GM23338 (cell line): ENCODE measurements at regions not wholly inside any gene's neighbourhood (a gene's known extent, or its start where the extent isn't known, plus 50 kb on each side); places are given as distances from the start of the nearest gene placed in this dataset.

Source experiments
- ATAC-seq: fragments of 200-7000 bp; cut with Tn5 transposase; 3 replicates; pipeline ENCODE4 v1.9.1; 2020
- DNase-seq: peaks from one replicate; pipeline ENCODE4 v3.0.0-alpha.2; 2015; ENCODE audit warnings: low spot score
- H2AFZ ChIP-seq: fragments of 200-600 bp; sonication (generic); 2 replicates; pipeline ENCODE4 v1.8.0; 2016; ENCODE audit warnings: antibody characterized with exemption, mild to moderate bottlenecking, moderate library complexity
- H3F3A ChIP-seq: fragments of 200-600 bp; sonication (generic); replicated peaks from 2 replicates; pipeline ENCODE4 v1.8.0; 2017; ENCODE audit warnings: antibody characterized with exemption, mixed run types, low read depth
- H3K27ac ChIP-seq: fragments of 200-600 bp; sonication (generic); 2 replicates; pipeline ENCODE4 v1.6.1; 2016; ENCODE audit warnings: low read depth
- H3K27me3 ChIP-seq: fragments of 200-600 bp; sonication (generic); 2 replicates; pipeline ENCODE4 v1.8.0; 2016; ENCODE audit warnings: mild to moderate bottlenecking, mixed run types, moderate library complexity; ENCODE audit not compliant: insufficient read depth
- H3K36me3 ChIP-seq: fragments of 200-600 bp; sonication (generic); 2 replicates; pipeline ENCODE4 v1.8.0; 2016; ENCODE audit warnings: mild to moderate bottlenecking; ENCODE audit not compliant: insufficient read depth
- H3K4me1 ChIP-seq: fragments of 200-600 bp; sonication (generic); 2 replicates; pipeline ENCODE4 v1.8.0; 2016; ENCODE audit warnings: mild to moderate bottlenecking, moderate library complexity; ENCODE audit not compliant: insufficient read depth
- H3K4me2 ChIP-seq: fragments of 200-600 bp; sonication (generic); 2 replicates; pipeline ENCODE4 v1.7.1; 2017; ENCODE audit warnings: mixed run types
- H3K4me3 ChIP-seq: fragments of 200-600 bp; sonication (generic); 2 replicates; pipeline ENCODE4 v1.6.1; 2016; ENCODE audit warnings: mixed run types
- H3K79me2 ChIP-seq: fragments of 200-600 bp; sonication (generic); replicated peaks from 2 replicates; pipeline ENCODE4 v1.8.0; 2017; ENCODE audit warnings: mild to moderate bottlenecking; ENCODE audit not compliant: insufficient read depth
- H3K9me2 ChIP-seq: fragments of 200-600 bp; sonication (generic); 2 replicates; pipeline ENCODE4 v1.8.0; 2017; ENCODE audit not compliant: insufficient read depth
- H4K20me1 ChIP-seq: fragments of 200-600 bp; sonication (generic); replicated peaks from 2 replicates; pipeline ENCODE4 v1.8.0; 2017; ENCODE audit warnings: mild to moderate bottlenecking; ENCODE audit not compliant: insufficient read depth
- H3K27ac Mint-ChIP-seq: 2 replicates; pipeline ENCODE4 v1.8.0; 2020; ENCODE audit warnings: inconsistent platforms, mild to moderate bottlenecking, moderate library complexity, mixed read lengths
- H3K27me3 Mint-ChIP-seq: 3 replicates; pipeline ENCODE4 v1.8.0; 2022; ENCODE audit warnings: low read depth, mild to moderate bottlenecking, moderate library complexity, mixed read lengths, inconsistent platforms; ENCODE audit not compliant: insufficient read depth, poor library complexity
- H3K36me3 Mint-ChIP-seq: 3 replicates; pipeline ENCODE4 v1.8.0; 2021; ENCODE audit warnings: low read depth, mild to moderate bottlenecking, inconsistent platforms, moderate library complexity, mixed read lengths
- H3K4me1 Mint-ChIP-seq: 3 replicates; pipeline ENCODE4 v1.8.0; 2020; ENCODE audit warnings: mild to moderate bottlenecking, inconsistent platforms, mixed read lengths
- H3K4me3 Mint-ChIP-seq: 3 replicates; pipeline ENCODE4 v1.8.0; 2021; ENCODE audit warnings: moderate library complexity, mild to moderate bottlenecking, inconsistent platforms, mixed read lengths
- H3K9me3 Mint-ChIP-seq: 3 replicates; pipeline ENCODE4 v1.8.0; 2020; ENCODE audit warnings: moderate library complexity, mild to moderate bottlenecking, inconsistent platforms, mixed read lengths
- CREB1 ChIP-seq: fragments of 250-450 bp; sonication (Bioruptor Pico); IDR thresholded peaks from 2 replicates; pipeline ENCODE4 v1.5.0; 2020; ENCODE audit warnings: low read depth, mild to moderate bottlenecking, moderate library complexity
- EZH2 ChIP-seq: fragments of 200-600 bp; sonication (generic); IDR thresholded peaks from one replicate; pipeline ENCODE4 v1.8.0; 2017; ENCODE audit warnings: antibody characterized with exemption, mild to moderate bottlenecking, low read depth; ENCODE audit not compliant: unreplicated experiment
- EZH2phosphoT487 ChIP-seq: fragments of 200-600 bp; sonication (generic); IDR thresholded peaks from one replicate; pipeline ENCODE4 v1.8.1; 2018; ENCODE audit warnings: antibody characterized with exemption; ENCODE audit not compliant: unreplicated experiment
- JUNB ChIP-seq: IDR thresholded peaks from one replicate; pipeline ENCODE4 v1.6.1; 2016; ENCODE audit warnings: antibody characterized with exemption; ENCODE audit not compliant: unreplicated experiment
- NANOG ChIP-seq: IDR thresholded peaks from 2 replicates; pipeline ENCODE4 v1.6.1; 2016; ENCODE audit warnings: antibody characterized with exemption, borderline replicate concordance
- POLR2AphosphoS5 ChIP-seq: IDR thresholded peaks from 2 replicates; pipeline ENCODE4 v1.6.1; 2016; ENCODE audit warnings: antibody characterized with exemption, low read depth
- ZNF114 ChIP-seq: fragments of 250-450 bp; sonication (Bioruptor Pico); IDR thresholded peaks from 2 replicates; pipeline ENCODE4 v1.5.0; 2020; ENCODE audit warnings: mild to moderate bottlenecking, moderate library complexity
- TF ChIP-seq, protein P1 (sequence below), 2 experiments: fragments of 200-600 bp in 1 of 2; sonication (generic) in 1 of 2; conservative IDR thresholded peaks; 2 replicates each; pipeline versions ENCODE4 v1.5.1 to v1.6.1; 2016 to 2017; ENCODE audit warnings: antibody characterized with exemption in 2 of 2, low read depth in 2 of 2, mild to moderate bottlenecking in 2 of 2, moderate library complexity in 1 of 2
- TF ChIP-seq, protein P2 (sequence below): IDR thresholded peaks from one replicate; pipeline ENCODE4 v1.6.1; 2018; ENCODE audit warnings: antibody characterized with exemption; ENCODE audit not compliant: unreplicated experiment
- TF ChIP-seq, protein P3 (sequence below): fragments of 250-450 bp; sonication (Bioruptor Pico); IDR thresholded peaks from 2 replicates; pipeline ENCODE4 v1.5.0; 2020; ENCODE audit warnings: mild to moderate bottlenecking, moderate library complexity
- TF ChIP-seq, protein P4 (sequence below): IDR thresholded peaks from 2 replicates; pipeline ENCODE4 v1.6.1; 2016; ENCODE audit warnings: antibody characterized with exemption

DNA sequence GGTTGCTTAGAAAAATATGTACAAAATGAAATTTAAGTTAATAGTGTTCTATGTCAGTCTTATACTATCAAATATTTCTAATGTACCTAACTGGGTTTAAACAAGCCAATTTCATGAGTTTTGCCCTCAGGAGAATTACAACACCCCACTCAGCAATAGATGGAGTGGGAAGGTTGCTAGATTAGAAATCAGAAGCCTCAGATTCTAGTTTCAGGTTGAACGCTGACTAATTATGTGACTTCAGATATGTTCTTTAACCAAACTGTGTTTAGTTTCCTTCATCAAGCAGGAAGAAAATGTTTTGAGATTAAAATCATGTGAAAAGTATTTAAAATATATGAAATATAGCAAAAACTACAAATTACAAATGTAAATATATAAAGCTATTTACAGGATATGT lies 133.8 kb upstream of the KCNH7 start (continued):
- TF ChIP-seq CREB1 (CRISPR knock-in tag) (no peak), NANOG (no peak), EZH2 (no peak)
- TF ChIP-seq, protein P1, sequence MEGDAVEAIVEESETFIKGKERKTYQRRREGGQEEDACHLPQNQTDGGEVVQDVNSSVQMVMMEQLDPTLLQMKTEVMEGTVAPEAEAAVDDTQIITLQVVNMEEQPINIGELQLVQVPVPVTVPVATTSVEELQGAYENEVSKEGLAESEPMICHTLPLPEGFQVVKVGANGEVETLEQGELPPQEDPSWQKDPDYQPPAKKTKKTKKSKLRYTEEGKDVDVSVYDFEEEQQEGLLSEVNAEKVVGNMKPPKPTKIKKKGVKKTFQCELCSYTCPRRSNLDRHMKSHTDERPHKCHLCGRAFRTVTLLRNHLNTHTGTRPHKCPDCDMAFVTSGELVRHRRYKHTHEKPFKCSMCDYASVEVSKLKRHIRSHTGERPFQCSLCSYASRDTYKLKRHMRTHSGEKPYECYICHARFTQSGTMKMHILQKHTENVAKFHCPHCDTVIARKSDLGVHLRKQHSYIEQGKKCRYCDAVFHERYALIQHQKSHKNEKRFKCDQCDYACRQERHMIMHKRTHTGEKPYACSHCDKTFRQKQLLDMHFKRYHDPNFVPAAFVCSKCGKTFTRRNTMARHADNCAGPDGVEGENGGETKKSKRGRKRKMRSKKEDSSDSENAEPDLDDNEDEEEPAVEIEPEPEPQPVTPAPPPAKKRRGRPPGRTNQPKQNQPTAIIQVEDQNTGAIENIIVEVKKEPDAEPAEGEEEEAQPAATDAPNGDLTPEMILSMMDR (conservative IDR thresholded peaks at IDR 0.05; ENCODE audit: low read depth in 2 of 2), result no peak

DNA sequence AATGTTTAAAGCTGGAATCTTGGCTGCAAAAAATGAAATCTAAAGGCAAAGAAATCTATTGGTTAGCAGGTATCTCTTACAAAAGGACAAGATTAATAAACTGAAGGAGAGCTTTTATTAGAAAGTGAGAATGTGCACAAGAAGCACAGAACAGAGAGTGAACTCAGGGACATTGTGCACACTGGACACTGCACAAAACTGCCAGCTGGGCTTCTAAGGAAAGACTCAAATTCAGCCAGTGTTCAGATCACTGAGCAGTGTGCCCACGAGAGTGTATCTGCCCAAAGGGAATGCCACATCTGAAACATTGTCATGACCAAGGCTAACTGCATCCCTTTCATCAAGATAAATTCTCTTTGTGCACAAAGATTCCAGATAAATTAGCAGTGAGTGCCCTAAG lies 129.7 kb upstream of the KCNH7 start:
- H3K4me3 Mint-ChIP-seq, result no peak overlapping the region
- no peaks in the 10 kb centered on the region for H3K4me1 Mint-ChIP-seq
- H3K4me1 ChIP-seq, result no peaks in the 10 kb centered on the region
- H3K36me3 Mint-ChIP-seq, result no peaks in the 10 kb centered on the region
- no peaks in the 10 kb centered on the region for H4K20me1 ChIP-seq
- no peak overlapping the region for H3K4me2 ChIP-seq
- peaks cover 1% of the 10 kb centered on the region for H3K27me3 Mint-ChIP-seq
- no peak overlapping the region for H3K4me3 ChIP-seq
- no peaks in the 10 kb centered on the region for H3K27me3 ChIP-seq
- no peak overlapping the region for H3K27ac Mint-ChIP-seq
- H3K79me2 ChIP-seq, result no peaks in the 10 kb centered on the region
- DNase-seq (no peak), ATAC-seq (no peak)
- no peaks in the 10 kb centered on the region for H3K9me3 Mint-ChIP-seq
- no peaks in the 10 kb centered on the region for H3K9me2 ChIP-seq
- H3K36me3 ChIP-seq, result no peaks in the 10 kb centered on the region
- no peak overlapping the region for H2AFZ ChIP-seq
- H3F3A ChIP-seq, result no peaks in the 10 kb centered on the region
- H3K27ac ChIP-seq, result no peak overlapping the region
- TF ChIP-seq POLR2AphosphoS5, result no peak
- TF ChIP-seq NANOG, result no peak
- TF ChIP-seq, protein P2, sequence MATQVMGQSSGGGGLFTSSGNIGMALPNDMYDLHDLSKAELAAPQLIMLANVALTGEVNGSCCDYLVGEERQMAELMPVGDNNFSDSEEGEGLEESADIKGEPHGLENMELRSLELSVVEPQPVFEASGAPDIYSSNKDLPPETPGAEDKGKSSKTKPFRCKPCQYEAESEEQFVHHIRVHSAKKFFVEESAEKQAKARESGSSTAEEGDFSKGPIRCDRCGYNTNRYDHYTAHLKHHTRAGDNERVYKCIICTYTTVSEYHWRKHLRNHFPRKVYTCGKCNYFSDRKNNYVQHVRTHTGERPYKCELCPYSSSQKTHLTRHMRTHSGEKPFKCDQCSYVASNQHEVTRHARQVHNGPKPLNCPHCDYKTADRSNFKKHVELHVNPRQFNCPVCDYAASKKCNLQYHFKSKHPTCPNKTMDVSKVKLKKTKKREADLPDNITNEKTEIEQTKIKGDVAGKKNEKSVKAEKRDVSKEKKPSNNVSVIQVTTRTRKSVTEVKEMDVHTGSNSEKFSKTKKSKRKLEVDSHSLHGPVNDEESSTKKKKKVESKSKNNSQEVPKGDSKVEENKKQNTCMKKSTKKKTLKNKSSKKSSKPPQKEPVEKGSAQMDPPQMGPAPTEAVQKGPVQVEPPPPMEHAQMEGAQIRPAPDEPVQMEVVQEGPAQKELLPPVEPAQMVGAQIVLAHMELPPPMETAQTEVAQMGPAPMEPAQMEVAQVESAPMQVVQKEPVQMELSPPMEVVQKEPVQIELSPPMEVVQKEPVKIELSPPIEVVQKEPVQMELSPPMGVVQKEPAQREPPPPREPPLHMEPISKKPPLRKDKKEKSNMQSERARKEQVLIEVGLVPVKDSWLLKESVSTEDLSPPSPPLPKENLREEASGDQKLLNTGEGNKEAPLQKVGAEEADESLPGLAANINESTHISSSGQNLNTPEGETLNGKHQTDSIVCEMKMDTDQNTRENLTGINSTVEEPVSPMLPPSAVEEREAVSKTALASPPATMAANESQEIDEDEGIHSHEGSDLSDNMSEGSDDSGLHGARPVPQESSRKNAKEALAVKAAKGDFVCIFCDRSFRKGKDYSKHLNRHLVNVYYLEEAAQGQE, result no peak
- TF ChIP-seq, protein P3, sequence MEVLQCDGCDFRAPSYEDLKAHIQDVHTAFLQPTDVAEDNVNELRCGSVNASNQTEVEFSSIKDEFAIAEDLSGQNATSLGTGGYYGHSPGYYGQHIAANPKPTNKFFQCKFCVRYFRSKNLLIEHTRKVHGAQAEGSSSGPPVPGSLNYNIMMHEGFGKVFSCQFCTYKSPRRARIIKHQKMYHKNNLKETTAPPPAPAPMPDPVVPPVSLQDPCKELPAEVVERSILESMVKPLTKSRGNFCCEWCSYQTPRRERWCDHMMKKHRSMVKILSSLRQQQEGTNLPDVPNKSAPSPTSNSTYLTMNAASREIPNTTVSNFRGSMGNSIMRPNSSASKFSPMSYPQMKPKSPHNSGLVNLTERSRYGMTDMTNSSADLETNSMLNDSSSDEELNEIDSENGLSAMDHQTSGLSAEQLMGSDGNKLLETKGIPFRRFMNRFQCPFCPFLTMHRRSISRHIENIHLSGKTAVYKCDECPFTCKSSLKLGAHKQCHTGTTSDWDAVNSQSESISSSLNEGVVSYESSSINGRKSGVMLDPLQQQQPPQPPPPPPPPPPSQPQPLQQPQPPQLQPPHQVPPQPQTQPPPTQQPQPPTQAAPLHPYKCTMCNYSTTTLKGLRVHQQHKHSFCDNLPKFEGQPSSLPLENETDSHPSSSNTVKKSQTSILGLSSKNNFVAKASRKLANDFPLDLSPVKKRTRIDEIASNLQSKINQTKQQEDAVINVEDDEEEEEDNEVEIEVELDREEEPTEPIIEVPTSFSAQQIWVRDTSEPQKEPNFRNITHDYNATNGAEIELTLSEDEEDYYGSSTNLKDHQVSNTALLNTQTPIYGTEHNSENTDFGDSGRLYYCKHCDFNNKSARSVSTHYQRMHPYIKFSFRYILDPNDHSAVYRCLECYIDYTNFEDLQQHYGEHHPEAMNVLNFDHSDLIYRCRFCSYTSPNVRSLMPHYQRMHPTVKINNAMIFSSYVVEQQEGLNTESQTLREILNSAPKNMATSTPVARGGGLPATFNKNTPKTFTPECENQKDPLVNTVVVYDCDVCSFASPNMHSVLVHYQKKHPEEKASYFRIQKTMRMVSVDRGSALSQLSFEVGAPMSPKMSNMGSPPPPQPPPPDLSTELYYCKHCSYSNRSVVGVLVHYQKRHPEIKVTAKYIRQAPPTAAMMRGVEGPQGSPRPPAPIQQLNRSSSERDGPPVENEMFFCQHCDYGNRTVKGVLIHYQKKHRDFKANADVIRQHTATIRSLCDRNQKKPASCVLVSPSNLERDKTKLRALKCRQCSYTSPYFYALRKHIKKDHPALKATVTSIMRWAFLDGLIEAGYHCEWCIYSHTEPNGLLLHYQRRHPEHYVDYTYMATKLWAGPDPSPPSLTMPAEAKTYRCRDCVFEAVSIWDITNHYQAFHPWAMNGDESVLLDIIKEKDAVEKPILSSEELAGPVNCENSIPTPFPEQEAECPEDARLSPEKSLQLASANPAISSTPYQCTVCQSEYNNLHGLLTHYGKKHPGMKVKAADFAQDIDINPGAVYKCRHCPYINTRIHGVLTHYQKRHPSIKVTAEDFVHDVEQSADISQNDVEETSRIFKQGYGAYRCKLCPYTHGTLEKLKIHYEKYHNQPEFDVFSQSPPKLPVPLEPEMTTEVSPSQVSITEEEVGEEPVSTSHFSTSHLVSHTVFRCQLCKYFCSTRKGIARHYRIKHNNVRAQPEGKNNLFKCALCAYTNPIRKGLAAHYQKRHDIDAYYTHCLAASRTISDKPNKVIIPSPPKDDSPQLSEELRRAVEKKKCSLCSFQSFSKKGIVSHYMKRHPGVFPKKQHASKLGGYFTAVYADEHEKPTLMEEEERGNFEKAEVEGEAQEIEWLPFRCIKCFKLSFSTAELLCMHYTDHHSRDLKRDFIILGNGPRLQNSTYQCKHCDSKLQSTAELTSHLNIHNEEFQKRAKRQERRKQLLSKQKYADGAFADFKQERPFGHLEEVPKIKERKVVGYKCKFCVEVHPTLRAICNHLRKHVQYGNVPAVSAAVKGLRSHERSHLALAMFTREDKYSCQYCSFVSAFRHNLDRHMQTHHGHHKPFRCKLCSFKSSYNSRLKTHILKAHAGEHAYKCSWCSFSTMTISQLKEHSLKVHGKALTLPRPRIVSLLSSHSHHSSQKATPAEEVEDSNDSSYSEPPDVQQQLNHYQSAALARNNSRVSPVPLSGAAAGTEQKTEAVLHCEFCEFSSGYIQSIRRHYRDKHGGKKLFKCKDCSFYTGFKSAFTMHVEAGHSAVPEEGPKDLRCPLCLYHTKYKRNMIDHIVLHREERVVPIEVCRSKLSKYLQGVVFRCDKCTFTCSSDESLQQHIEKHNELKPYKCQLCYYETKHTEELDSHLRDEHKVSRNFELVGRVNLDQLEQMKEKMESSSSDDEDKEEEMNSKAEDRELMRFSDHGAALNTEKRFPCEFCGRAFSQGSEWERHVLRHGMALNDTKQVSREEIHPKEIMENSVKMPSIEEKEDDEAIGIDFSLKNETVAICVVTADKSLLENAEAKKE (CRISPR knock-in tag), result no peak
- TF ChIP-seq, protein P4, sequence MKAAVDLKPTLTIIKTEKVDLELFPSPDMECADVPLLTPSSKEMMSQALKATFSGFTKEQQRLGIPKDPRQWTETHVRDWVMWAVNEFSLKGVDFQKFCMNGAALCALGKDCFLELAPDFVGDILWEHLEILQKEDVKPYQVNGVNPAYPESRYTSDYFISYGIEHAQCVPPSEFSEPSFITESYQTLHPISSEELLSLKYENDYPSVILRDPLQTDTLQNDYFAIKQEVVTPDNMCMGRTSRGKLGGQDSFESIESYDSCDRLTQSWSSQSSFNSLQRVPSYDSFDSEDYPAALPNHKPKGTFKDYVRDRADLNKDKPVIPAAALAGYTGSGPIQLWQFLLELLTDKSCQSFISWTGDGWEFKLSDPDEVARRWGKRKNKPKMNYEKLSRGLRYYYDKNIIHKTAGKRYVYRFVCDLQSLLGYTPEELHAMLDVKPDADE, result no peak
- no peak for TF ChIP-seq CREB1 (CRISPR knock-in tag)
- TF ChIP-seq JUNB, result no peak
- no peak for TF ChIP-seq ZNF114
- TF ChIP-seq EZH2phosphoT487, result no peak
